Type B pancreatic cell (in vitro differentiated cells): ENCODE measurements at regions not wholly inside any gene's neighbourhood (a gene's known extent, or its start where the extent isn't known, plus 50 kb on each side); places are given as distances from the start of the nearest gene placed in this dataset.

Experiments
- DNase-seq: peaks from one replicate; pipeline ENCODE4 v3.0.0; 2021; ENCODE audit warnings: mixed read lengths; ENCODE audit not compliant: unreplicated experiment; ENCODE audit errors: extremely low spot score
- H3K27ac Mint-ChIP-seq: 2 replicates; pipeline ENCODE4 v1.8.0; 2021; ENCODE audit warnings: mild to moderate bottlenecking, mixed read lengths
- H3K27me3 Mint-ChIP-seq: 2 replicates; pipeline ENCODE4 v1.8.0; 2021; ENCODE audit warnings: mixed read lengths
- H3K36me3 Mint-ChIP-seq: 2 replicates; pipeline ENCODE4 v1.8.0; 2021; ENCODE audit warnings: mixed read lengths
- H3K4me1 Mint-ChIP-seq: one replicate; pipeline ENCODE4 v1.8.0; 2021; ENCODE audit warnings: mixed read lengths; ENCODE audit not compliant: unreplicated experiment
- H3K4me3 Mint-ChIP-seq: 2 replicates; pipeline ENCODE4 v1.8.0; 2021; ENCODE audit warnings: mild to moderate bottlenecking, mixed read lengths
- H3K9me3 Mint-ChIP-seq: 2 replicates; pipeline ENCODE4 v1.8.0; 2021; ENCODE audit warnings: mixed read lengths
- TF ChIP-seq, protein P1 (sequence below): fragments of 200-600 bp; sonication (generic); conservative IDR thresholded peaks from 2 replicates; pipeline ENCODE4 v1.5.0; 2021; ENCODE audit warnings: antibody characterized with exemption, mild to moderate bottlenecking

GRCh38 chr5:61991430-61991829, 314.6 kb upstream of the KIF2A start:
- Mint-ChIP-seq H3K4me3 (no peak overlapping the region), H3K4me1 (peaks cover 11% of the 10 kb centered on the region), H3K36me3 (no peaks in the 10 kb centered on the region), H3K9me3 (no peaks in the 10 kb centered on the region), H3K27me3 (peaks cover 3% of the 10 kb centered on the region), H3K27ac (no peak overlapping the region)
- DNase-seq: no peak
- TF ChIP-seq, protein P1, sequence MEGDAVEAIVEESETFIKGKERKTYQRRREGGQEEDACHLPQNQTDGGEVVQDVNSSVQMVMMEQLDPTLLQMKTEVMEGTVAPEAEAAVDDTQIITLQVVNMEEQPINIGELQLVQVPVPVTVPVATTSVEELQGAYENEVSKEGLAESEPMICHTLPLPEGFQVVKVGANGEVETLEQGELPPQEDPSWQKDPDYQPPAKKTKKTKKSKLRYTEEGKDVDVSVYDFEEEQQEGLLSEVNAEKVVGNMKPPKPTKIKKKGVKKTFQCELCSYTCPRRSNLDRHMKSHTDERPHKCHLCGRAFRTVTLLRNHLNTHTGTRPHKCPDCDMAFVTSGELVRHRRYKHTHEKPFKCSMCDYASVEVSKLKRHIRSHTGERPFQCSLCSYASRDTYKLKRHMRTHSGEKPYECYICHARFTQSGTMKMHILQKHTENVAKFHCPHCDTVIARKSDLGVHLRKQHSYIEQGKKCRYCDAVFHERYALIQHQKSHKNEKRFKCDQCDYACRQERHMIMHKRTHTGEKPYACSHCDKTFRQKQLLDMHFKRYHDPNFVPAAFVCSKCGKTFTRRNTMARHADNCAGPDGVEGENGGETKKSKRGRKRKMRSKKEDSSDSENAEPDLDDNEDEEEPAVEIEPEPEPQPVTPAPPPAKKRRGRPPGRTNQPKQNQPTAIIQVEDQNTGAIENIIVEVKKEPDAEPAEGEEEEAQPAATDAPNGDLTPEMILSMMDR: no peak

- Mint-ChIP-seq H3K36me3 (no peaks in the 10 kb centered on the region), H3K9me3 (no peaks in the 10 kb centered on the region), H3K4me1 (peaks cover 11% of the 10 kb centered on the region), H3K27me3 (peaks cover 3% of the 10 kb centered on the region), H3K4me3 (no peak overlapping the region), H3K27ac (no peak overlapping the region)
- TF ChIP-seq, protein P1: no peak
- DNase-seq: no peak
These were observed 314.1 kb upstream of the KIF2A start for GRCh38 chr5:61991866-61992265.

DNA sequence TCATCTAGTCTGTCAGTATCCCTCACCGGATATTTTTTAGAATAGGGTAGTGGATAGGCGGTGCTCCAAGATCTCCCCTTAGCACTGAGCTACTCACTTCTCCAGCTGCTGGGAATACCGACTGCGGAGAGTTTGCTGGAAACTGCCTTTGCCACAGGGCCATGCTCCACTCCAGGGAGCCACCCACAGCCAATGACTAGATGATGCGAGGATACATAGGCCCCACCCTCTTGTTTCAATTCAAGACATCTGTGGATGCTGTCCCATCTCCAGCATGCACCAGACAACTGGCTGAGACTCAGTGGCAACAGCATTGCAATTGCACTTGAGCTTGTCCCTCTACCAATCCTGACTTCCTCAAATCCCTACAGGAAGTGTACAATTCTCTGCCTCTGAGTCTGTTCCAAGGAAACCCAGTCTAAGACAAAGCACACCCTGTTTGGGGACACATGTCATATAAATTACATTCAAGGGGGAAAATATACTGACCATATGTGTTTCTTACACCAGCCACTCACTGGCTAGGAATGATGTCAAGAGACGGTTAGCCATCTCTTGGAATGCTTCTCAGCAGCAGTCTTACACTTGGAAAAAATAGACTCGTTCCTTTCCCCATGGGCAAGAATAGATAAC, 312.6 kb upstream of the KIF2A start:
- H3K4me3 Mint-ChIP-seq: no peak overlapping the region
- no peak for DNase-seq
- TF ChIP-seq, protein P1: no peak
- no peaks in the 10 kb centered on the region for H3K36me3 Mint-ChIP-seq
- peaks cover 11% of the 10 kb centered on the region for H3K4me1 Mint-ChIP-seq
- peaks cover 3% of the 10 kb centered on the region for H3K27me3 Mint-ChIP-seq
- no peaks in the 10 kb centered on the region for H3K9me3 Mint-ChIP-seq
- H3K27ac Mint-ChIP-seq: no peak overlapping the region

GRCh38 chr5:61994171-61994570, 311.8 kb upstream of the KIF2A start:
- Mint-ChIP-seq H3K4me1 (peaks cover 11% of the 10 kb centered on the region), H3K4me3 (no peak overlapping the region), H3K27me3 (peaks cover 3% of the 10 kb centered on the region), H3K36me3 (no peaks in the 10 kb centered on the region), H3K27ac (no peak overlapping the region), H3K9me3 (no peaks in the 10 kb centered on the region)
- no peak for DNase-seq
- TF ChIP-seq, protein P1: no peak

DNA sequence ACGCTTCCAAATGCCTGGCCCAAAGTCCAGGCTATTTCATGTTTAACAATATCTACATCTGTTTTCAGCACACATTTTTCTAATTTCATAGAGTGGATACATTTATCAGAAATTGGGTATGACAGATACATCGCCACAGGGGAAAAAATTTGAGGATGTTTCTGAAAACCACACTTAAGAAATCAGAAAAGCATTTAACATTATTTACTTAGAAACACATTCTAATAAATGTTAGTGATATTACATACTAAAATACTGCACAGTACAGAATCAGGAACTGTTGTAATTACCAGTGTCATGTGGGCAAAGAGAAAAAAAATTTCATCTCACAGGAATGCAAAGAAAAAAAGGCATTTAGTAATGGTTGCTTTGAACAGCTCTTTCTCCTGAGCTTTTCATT, 310.5 kb upstream of the KIF2A start:
- TF ChIP-seq, protein P1: no peak
- Mint-ChIP-seq H3K27me3 (no peaks in the 10 kb centered on the region), H3K4me3 (no peak overlapping the region), H3K9me3 (no peaks in the 10 kb centered on the region), H3K4me1 (peaks cover 11% of the 10 kb centered on the region), H3K27ac (no peak overlapping the region), H3K36me3 (no peaks in the 10 kb centered on the region)
- DNase-seq: no peak

DNA sequence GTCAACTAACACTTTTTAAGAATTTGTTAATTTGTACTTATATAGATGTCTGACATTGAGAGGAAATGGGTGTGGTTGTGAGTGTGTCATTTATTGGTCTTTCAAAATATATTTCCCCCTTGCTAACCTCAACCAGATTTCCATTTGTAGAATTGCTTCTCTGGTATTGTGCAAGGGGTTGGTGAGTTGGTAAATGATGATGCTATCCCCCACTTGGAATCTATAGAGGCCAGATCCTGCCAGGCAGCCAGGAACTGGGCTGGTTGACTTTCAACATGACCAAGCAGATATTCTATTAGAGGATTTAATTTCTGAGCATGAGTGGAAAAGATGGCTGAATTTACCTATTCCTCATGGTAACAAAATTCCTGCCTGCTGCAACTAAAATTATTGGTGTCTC, 306.6 kb upstream of the KIF2A start:
- H3K9me3 Mint-ChIP-seq: no peaks in the 10 kb centered on the region
- peaks cover 16% of the 10 kb centered on the region for H3K4me1 Mint-ChIP-seq
- DNase-seq: no peak
- no peak overlapping the region for H3K4me3 Mint-ChIP-seq
- no peaks in the 10 kb centered on the region for H3K36me3 Mint-ChIP-seq
- H3K27me3 Mint-ChIP-seq: no peaks in the 10 kb centered on the region
- H3K27ac Mint-ChIP-seq: no peak overlapping the region
- TF ChIP-seq, protein P1: no peak
